ENCODE measurements at regions not wholly inside any gene's neighbourhood (a gene's known extent, or its start where the extent isn't known, plus 50 kb on each side); places are given as distances from the start of the nearest gene placed in this dataset.

DNA sequence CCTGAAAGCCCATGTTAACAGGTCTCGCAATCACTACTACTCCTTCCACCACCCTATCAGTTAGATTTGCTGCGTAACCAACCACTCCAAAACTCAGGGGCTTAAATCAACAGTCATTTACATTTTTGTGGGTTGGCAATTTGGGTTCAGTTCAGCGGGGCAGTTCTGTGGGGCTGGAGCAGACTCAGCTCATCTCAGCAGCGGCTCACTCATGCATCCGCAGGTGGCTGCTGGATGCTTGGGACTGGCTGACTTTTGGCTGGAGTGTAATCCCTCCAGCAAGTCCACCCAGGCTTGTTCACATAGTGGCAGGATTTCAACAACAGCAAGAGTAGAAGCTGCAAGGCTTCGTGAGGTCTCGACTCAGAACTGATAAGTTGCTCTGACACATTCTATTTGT, 79.2 kb downstream of the NEUROD6 start:
- WGBS, 5 donors = 48 to 71% (median 58%) methylated on average over 6 to 7 of the region's 7 CpGs
- H3K4me3 ChIP-seq = no peak overlapping the region
- intact Hi-C loops (cut with DNase I; ENCODE audit: low total_unique reads) = no loop called here
- no peaks in the 10 kb centered on the region for H3K4me1 ChIP-seq
- TF ChIP-seq POLR2A (IDR thresholded peaks at IDR 0.05) (no peak), POLR2AphosphoS5 (IDR thresholded peaks at IDR 0.05) (no peak)
- no peaks in the 10 kb centered on the region for H3K27me3 ChIP-seq (replicated peaks in 1 of 7)
- H3K27ac ChIP-seq = no peak overlapping the region
- no peaks in the 10 kb centered on the region for H3K36me3 ChIP-seq
- H3K9me3 ChIP-seq = no peaks in the 10 kb centered on the region
- no peak for DNase-seq

- Histone ChIP-seq H3K9me3 (no peaks in the 10 kb centered on the region), H3K27ac (no peak overlapping the region), H3K4me3 (no peak overlapping the region), H3K4me1 (no peaks in the 10 kb centered on the region), H3K27me3 (replicated peaks in 1 of 7) (no peaks in the 10 kb centered on the region), H3K36me3 (no peaks in the 10 kb centered on the region)
- intact Hi-C loops (cut with DNase I; ENCODE audit: low total_unique reads) = no loop called here
- no peak for DNase-seq
- TF ChIP-seq POLR2AphosphoS5 (IDR thresholded peaks at IDR 0.05) (no peak), POLR2A (IDR thresholded peaks at IDR 0.05) (no peak)
- TF ChIP-seq, protein P1, sequence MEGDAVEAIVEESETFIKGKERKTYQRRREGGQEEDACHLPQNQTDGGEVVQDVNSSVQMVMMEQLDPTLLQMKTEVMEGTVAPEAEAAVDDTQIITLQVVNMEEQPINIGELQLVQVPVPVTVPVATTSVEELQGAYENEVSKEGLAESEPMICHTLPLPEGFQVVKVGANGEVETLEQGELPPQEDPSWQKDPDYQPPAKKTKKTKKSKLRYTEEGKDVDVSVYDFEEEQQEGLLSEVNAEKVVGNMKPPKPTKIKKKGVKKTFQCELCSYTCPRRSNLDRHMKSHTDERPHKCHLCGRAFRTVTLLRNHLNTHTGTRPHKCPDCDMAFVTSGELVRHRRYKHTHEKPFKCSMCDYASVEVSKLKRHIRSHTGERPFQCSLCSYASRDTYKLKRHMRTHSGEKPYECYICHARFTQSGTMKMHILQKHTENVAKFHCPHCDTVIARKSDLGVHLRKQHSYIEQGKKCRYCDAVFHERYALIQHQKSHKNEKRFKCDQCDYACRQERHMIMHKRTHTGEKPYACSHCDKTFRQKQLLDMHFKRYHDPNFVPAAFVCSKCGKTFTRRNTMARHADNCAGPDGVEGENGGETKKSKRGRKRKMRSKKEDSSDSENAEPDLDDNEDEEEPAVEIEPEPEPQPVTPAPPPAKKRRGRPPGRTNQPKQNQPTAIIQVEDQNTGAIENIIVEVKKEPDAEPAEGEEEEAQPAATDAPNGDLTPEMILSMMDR (IDR thresholded peaks at IDR 0.05 in 8 of 11, conservative IDR thresholded peaks at IDR 0.05 in 3 of 11) = no peak
These were observed 79.7 kb downstream of the NEUROD6 start for GRCh38 chr7:31260851-31261250.

- H3K4me3 ChIP-seq = no peak overlapping the region
- TF ChIP-seq POLR2AphosphoS5 (IDR thresholded peaks at IDR 0.05) (no peak), POLR2A (IDR thresholded peaks at IDR 0.05) (no peak)
- no peaks in the 10 kb centered on the region for H3K9me3 ChIP-seq
- no peaks in the 10 kb centered on the region for H3K27me3 ChIP-seq (replicated peaks in 1 of 7)
- H3K27ac ChIP-seq = no peak overlapping the region
- no peak for DNase-seq
- H3K4me1 ChIP-seq = no peaks in the 10 kb centered on the region
- intact Hi-C loops (cut with DNase I; ENCODE audit: low total_unique reads) = no loop called here
- WGBS, 5 donors = 61 to 73% (median 71%) methylated on average over 2 of the region's 2 CpGs
- no peaks in the 10 kb centered on the region for H3K36me3 ChIP-seq
These were observed 82.1 kb downstream of the NEUROD6 start for GRCh38 chr7:31258391-31258790.

GRCh38 chr7:31256506-31256905, 84.0 kb downstream of the NEUROD6 start:
- 52 to 75% (median 63%) methylated on average over 4 of the region's 4 CpGs for WGBS, 5 donors
- TF ChIP-seq POLR2A (IDR thresholded peaks at IDR 0.05) (no peak), POLR2AphosphoS5 (IDR thresholded peaks at IDR 0.05) (no peak)
- TF ChIP-seq, protein P1 (IDR thresholded peaks at IDR 0.05 in 8 of 11, conservative IDR thresholded peaks at IDR 0.05 in 3 of 11) = no peak
- peaks cover 0 to 1% (median 0%) of the 10 kb centered on the region in 7 donors for H3K27me3 ChIP-seq (replicated peaks in 1 of 7)
- DNase-seq = no peak
- H3K4me1 ChIP-seq = no peaks in the 10 kb centered on the region
- no peaks in the 10 kb centered on the region for H3K36me3 ChIP-seq
- intact Hi-C loops (cut with DNase I; ENCODE audit: low total_unique reads) = no loop called here
- H3K9me3 ChIP-seq = no peaks in the 10 kb centered on the region
- H3K4me3 ChIP-seq = no peak overlapping the region
- H3K27ac ChIP-seq = no peak overlapping the region

DNA sequence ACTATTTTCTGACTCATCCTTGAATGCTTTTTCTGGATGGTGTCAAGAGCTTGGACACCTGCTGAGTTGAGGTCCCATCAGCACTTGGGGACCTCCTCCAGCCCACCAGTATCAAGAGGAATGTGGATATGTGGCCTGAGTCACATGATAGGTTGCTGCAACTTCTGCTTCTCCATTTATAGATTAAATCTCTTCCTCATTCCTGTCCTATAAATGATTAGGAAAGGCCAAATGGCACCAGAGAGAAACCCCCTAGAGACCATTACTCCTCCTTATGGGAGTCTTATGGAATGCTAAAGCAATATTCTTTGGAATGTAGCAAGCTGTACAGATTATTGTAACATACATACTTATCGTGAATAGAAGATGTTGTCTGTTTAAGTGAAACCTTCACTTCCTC, 85.6 kb downstream of the NEUROD6 start:
- no peak overlapping the region for H3K27ac ChIP-seq
- TF ChIP-seq, protein P1 (IDR thresholded peaks at IDR 0.05 in 8 of 11, conservative IDR thresholded peaks at IDR 0.05 in 3 of 11) = no peak
- TF ChIP-seq POLR2AphosphoS5 (IDR thresholded peaks at IDR 0.05) (no peak), POLR2A (IDR thresholded peaks at IDR 0.05) (no peak)
- no peak overlapping the region for H3K4me3 ChIP-seq
- intact Hi-C loops (cut with DNase I; ENCODE audit: low total_unique reads) = no loop called here
- peaks cover 0 to 4% (median 0%) of the 10 kb centered on the region in 7 donors for H3K27me3 ChIP-seq (replicated peaks in 1 of 7)
- no peaks in the 10 kb centered on the region for H3K4me1 ChIP-seq
- no peaks in the 10 kb centered on the region for H3K36me3 ChIP-seq
- DNase-seq = no peak
- no peaks in the 10 kb centered on the region for H3K9me3 ChIP-seq
- 69 to 76% (median 72%) methylated on average over 1 of the region's 1 CpG for WGBS, 5 donors
